ENCODE measurements at regions not wholly inside any gene's neighbourhood (a gene's known extent, or its start where the extent isn't known, plus 50 kb on each side); places are given as distances from the start of the nearest gene placed in this dataset.

- intact Hi-C loops (cut with DNase I; ENCODE audit: low total_unique reads), result no loop called here
- Histone ChIP-seq H3K36me3 (no peaks in the 10 kb centered on the region), H3K27me3 (no peaks in the 10 kb centered on the region), H3K4me1 (no peaks in the 10 kb centered on the region), H3K4me3 (no peak overlapping the region), H3K27ac (no peak overlapping the region), H3K9me3 (no peaks in the 10 kb centered on the region)
- no peak for DNase-seq (ENCODE audit: low spot score in 2 of 2)
- no peak for TF ChIP-seq POLR2A (IDR thresholded peaks at IDR 0.05)
- no peak for TF ChIP-seq POLR2AphosphoS5 (IDR thresholded peaks at IDR 0.05)
- TF ChIP-seq, protein P1, sequence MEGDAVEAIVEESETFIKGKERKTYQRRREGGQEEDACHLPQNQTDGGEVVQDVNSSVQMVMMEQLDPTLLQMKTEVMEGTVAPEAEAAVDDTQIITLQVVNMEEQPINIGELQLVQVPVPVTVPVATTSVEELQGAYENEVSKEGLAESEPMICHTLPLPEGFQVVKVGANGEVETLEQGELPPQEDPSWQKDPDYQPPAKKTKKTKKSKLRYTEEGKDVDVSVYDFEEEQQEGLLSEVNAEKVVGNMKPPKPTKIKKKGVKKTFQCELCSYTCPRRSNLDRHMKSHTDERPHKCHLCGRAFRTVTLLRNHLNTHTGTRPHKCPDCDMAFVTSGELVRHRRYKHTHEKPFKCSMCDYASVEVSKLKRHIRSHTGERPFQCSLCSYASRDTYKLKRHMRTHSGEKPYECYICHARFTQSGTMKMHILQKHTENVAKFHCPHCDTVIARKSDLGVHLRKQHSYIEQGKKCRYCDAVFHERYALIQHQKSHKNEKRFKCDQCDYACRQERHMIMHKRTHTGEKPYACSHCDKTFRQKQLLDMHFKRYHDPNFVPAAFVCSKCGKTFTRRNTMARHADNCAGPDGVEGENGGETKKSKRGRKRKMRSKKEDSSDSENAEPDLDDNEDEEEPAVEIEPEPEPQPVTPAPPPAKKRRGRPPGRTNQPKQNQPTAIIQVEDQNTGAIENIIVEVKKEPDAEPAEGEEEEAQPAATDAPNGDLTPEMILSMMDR (IDR thresholded peaks at IDR 0.05), result no peak
Measured at GRCh38 chr6:128672023-128672422, 151.6 kb upstream of the PTPRK start.

GRCh38 chr6:128667339-128667858, 147.0 kb upstream of the PTPRK start:
- no peak overlapping the region for H3K27ac ChIP-seq
- no peaks in the 10 kb centered on the region for H3K4me1 ChIP-seq
- no peak for TF ChIP-seq POLR2AphosphoS5 (IDR thresholded peaks at IDR 0.05)
- no peak for TF ChIP-seq POLR2A (IDR thresholded peaks at IDR 0.05)
- TF ChIP-seq, protein P1 (IDR thresholded peaks at IDR 0.05), result no peak
- intact Hi-C loops (cut with DNase I; ENCODE audit: low total_unique reads), result no loop called here
- H3K4me3 ChIP-seq, result no peak overlapping the region
- H3K9me3 ChIP-seq, result no peaks in the 10 kb centered on the region
- no peak for DNase-seq (ENCODE audit: low spot score in 2 of 2)
- no peaks in the 10 kb centered on the region for H3K27me3 ChIP-seq
- H3K36me3 ChIP-seq, result no peaks in the 10 kb centered on the region

- H3K27me3 ChIP-seq, result no peaks in the 10 kb centered on the region
- intact Hi-C loops (cut with DNase I; ENCODE audit: low total_unique reads), result no loop called here
- no peaks in the 10 kb centered on the region for H3K9me3 ChIP-seq
- no peak overlapping the region for H3K4me3 ChIP-seq
- no peak overlapping the region for H3K27ac ChIP-seq
- no peak for DNase-seq (ENCODE audit: low spot score in 2 of 2)
- no peaks in the 10 kb centered on the region for H3K36me3 ChIP-seq
- TF ChIP-seq, protein P1 (IDR thresholded peaks at IDR 0.05), result no peak
- no peak for TF ChIP-seq POLR2A (IDR thresholded peaks at IDR 0.05)
- no peak for TF ChIP-seq POLR2AphosphoS5 (IDR thresholded peaks at IDR 0.05)
- no peaks in the 10 kb centered on the region for H3K4me1 ChIP-seq
Measured at GRCh38 chr6:128666405-128666804, 146.0 kb upstream of the PTPRK start.

DNA sequence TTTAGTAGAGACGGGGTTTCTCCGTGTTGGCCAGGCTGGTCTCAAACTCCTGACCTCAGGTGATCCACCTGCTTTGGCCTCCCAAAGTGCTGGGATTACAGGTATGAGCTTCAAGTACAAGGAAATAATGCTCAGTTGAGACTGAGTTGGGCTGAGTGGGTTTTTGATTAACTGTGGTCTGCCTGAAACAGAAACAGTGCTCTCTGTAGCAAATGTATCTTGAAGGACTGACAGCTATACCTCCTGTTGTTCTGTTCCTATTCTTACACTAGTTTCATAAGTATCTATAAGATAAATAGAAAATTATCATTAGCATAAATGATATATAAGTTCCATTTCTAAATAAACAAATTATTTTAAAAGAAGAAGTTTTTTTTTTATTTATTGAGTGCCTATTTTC, 142.8 kb upstream of the PTPRK start:
- Histone ChIP-seq H3K4me3 (no peak overlapping the region), H3K27ac (no peak overlapping the region), H3K27me3 (no peaks in the 10 kb centered on the region), H3K9me3 (no peaks in the 10 kb centered on the region), H3K4me1 (no peaks in the 10 kb centered on the region), H3K36me3 (no peaks in the 10 kb centered on the region)
- TF ChIP-seq POLR2AphosphoS5 (IDR thresholded peaks at IDR 0.05) (no peak), POLR2A (IDR thresholded peaks at IDR 0.05) (no peak)
- TF ChIP-seq, protein P1 (IDR thresholded peaks at IDR 0.05), result no peak
- DNase-seq (ENCODE audit: low spot score in 2 of 2), result no peak
- intact Hi-C loops (cut with DNase I; ENCODE audit: low total_unique reads), result no loop called here

- intact Hi-C loops (cut with DNase I; ENCODE audit: low total_unique reads), result no loop called here
- H3K27ac ChIP-seq, result no peak overlapping the region
- no peaks in the 10 kb centered on the region for H3K36me3 ChIP-seq
- TF ChIP-seq POLR2AphosphoS5 (IDR thresholded peaks at IDR 0.05) (no peak), POLR2A (IDR thresholded peaks at IDR 0.05) (no peak)
- TF ChIP-seq, protein P1 (IDR thresholded peaks at IDR 0.05), result no peak
- H3K9me3 ChIP-seq, result no peaks in the 10 kb centered on the region
- H3K27me3 ChIP-seq, result no peaks in the 10 kb centered on the region
- no peak for DNase-seq (ENCODE audit: low spot score in 2 of 2)
- no peaks in the 10 kb centered on the region for H3K4me1 ChIP-seq
- no peak overlapping the region for H3K4me3 ChIP-seq
Measured at GRCh38 chr6:128659878-128660622, 139.7 kb upstream of the PTPRK start.

Measured in breast epithelium (tissue), 4 donors.